Spleen (tissue), 7 donors: ENCODE measurements at regions not wholly inside any gene's neighbourhood (a gene's known extent, or its start where the extent isn't known, plus 50 kb on each side); places are given as distances from the start of the nearest gene placed in this dataset.

Experiments used
- POLR2A ChIP-seq, 3 donors: fragments of 450-650 bp; IDR thresholded peaks; one replicate each; pipeline ENCODE4 v1.5.1; 2017; ENCODE audit warnings: antibody characterized with exemption in 3 of 3, mild to moderate bottlenecking in 1 of 3
- POLR2AphosphoS5 ChIP-seq, 3 donors: sonication (generic); formaldehyde crosslinking; IDR thresholded peaks; one replicate each; pipeline ENCODE4 v1.5.1; 2017; ENCODE audit warnings: antibody characterized with exemption in 3 of 3
- TF ChIP-seq, protein P1 (sequence below), 11 experiments: fragments of 200-600 bp in 7 of 11; fragments of 450-650 bp in 4 of 11; sonication (generic) in 4 of 11; IDR thresholded peaks in 8 of 11; conservative IDR thresholded peaks in 3 of 11; 1 replicate in 7 of 11; 2 replicates in 4 of 11; pipeline versions ENCODE4 v1.4.0 to v1.8.0; 2016 to 2021; ENCODE audit warnings: antibody characterized with exemption in 11 of 11, inconsistent platforms in 4 of 11, mild to moderate bottlenecking in 1 of 11
- donor health status: DM: no; HTN: no; CAD: no; lungs with moderate emphysema.
- donor health status: DM: no; HTN: no; CAD: no.
- donor health status: DM: no; HTN: no; CAD: no.

DNA sequence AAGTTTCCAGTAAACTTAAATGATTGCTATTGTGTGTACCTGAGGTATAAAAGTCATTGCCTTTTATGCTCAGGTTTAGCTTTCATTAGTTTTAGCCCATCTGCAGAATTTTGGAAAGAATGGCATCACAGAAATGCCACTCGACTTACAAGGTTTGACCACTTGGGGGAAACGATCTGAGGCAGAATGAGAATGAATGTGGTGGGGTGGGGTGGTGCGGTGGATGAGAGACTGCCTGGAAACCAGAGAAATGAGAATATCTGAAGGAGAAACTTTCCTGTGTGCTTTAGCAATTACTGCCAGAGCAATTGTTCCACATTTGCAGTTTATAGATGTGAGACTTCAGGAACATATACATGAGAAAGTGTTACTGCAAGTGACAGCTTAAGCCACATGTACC, 225.4 kb upstream of the PDE3A start:
- TF ChIP-seq POLR2A (IDR thresholded peaks at IDR 0.05), result no peak
- TF ChIP-seq, protein P1, sequence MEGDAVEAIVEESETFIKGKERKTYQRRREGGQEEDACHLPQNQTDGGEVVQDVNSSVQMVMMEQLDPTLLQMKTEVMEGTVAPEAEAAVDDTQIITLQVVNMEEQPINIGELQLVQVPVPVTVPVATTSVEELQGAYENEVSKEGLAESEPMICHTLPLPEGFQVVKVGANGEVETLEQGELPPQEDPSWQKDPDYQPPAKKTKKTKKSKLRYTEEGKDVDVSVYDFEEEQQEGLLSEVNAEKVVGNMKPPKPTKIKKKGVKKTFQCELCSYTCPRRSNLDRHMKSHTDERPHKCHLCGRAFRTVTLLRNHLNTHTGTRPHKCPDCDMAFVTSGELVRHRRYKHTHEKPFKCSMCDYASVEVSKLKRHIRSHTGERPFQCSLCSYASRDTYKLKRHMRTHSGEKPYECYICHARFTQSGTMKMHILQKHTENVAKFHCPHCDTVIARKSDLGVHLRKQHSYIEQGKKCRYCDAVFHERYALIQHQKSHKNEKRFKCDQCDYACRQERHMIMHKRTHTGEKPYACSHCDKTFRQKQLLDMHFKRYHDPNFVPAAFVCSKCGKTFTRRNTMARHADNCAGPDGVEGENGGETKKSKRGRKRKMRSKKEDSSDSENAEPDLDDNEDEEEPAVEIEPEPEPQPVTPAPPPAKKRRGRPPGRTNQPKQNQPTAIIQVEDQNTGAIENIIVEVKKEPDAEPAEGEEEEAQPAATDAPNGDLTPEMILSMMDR (IDR thresholded peaks at IDR 0.05 in 8 of 11, conservative IDR thresholded peaks at IDR 0.05 in 3 of 11), result no peak
- TF ChIP-seq POLR2AphosphoS5 (IDR thresholded peaks at IDR 0.05), result no peak
